OCI-LY1 (cell line): ENCODE measurements at regions not wholly inside any gene's neighbourhood (a gene's known extent, or its start where the extent isn't known, plus 50 kb on each side); places are given as distances from the start of the nearest gene placed in this dataset.
"Not testable (repeated sequence)": the region's sequence is repeated elsewhere in the genome, so short reads cannot be mapped to it uniquely, and the experiment has no call there.

Source experiments
- H2AFZ ChIP-seq: fragments of 200-600 bp; sonication (generic), shearing (Covaris generic); 2 replicates; pipeline ENCODE4 v1.6.0; 2014; ENCODE audit warnings: antibody characterized with exemption, mild to moderate bottlenecking, low read length
- H3F3A ChIP-seq: fragments of 200-600 bp; sonication (generic), shearing (Covaris generic); 2 replicates; pipeline ENCODE4 v1.6.0; 2014; ENCODE audit warnings: mild to moderate bottlenecking, antibody characterized with exemption, low read length, moderate library complexity; ENCODE audit not compliant: insufficient read depth
- H3K27ac ChIP-seq: fragments of 200-600 bp; sonication (generic); 2 replicates; pipeline ENCODE4 v1.5.1; 2014; ENCODE audit warnings: low read length, mixed run types, mild to moderate bottlenecking, low read depth; ENCODE audit not compliant: poor library complexity, severe bottlenecking
- H3K27me3 ChIP-seq: fragments of 200-600 bp; sonication (generic); 2 replicates; pipeline ENCODE4 v1.6.0; 2014; ENCODE audit warnings: antibody characterized with exemption, mild to moderate bottlenecking, low read length, moderate library complexity; ENCODE audit not compliant: insufficient read depth
- H3K36me3 ChIP-seq: fragments of 200-600 bp; sonication (generic); 2 replicates; pipeline ENCODE4 v1.6.1; 2014; ENCODE audit warnings: mild to moderate bottlenecking, antibody characterized with exemption, low read length, moderate library complexity, mixed read lengths; ENCODE audit not compliant: insufficient read depth
- H3K4me1 ChIP-seq: fragments of 200-600 bp; sonication (generic); 2 replicates; pipeline ENCODE4 v1.5.1; 2014; ENCODE audit warnings: mild to moderate bottlenecking, low read length, moderate library complexity; ENCODE audit not compliant: insufficient read depth, severe bottlenecking
- H3K4me2 ChIP-seq: fragments of 200-600 bp; sonication (generic), shearing (Covaris generic); 2 replicates; pipeline ENCODE4 v1.6.1; 2014; ENCODE audit warnings: low read length
- H3K4me3 ChIP-seq: fragments of 200-600 bp; sonication (generic); 2 replicates; pipeline ENCODE4 v1.5.1; 2014; ENCODE audit warnings: low read length, low read depth, mild to moderate bottlenecking, mixed read lengths; ENCODE audit not compliant: poor library complexity, severe bottlenecking
- H3K79me2 ChIP-seq: fragments of 200-600 bp; shearing (Covaris generic); 2 replicates; pipeline ENCODE4 v1.6.1; 2016; ENCODE audit warnings: mixed run types, low read length, mixed read lengths; ENCODE audit not compliant: insufficient read depth
- H3K9ac ChIP-seq: fragments of 200-600 bp; sonication (generic), shearing (Covaris generic); 2 replicates; pipeline ENCODE4 v1.6.1; 2014; ENCODE audit warnings: mild to moderate bottlenecking, low read length, mixed read lengths
- H3K9me2 ChIP-seq: fragments of 200-600 bp; sonication (generic), shearing (Covaris generic); 2 replicates; pipeline ENCODE4 v1.6.1; 2014; ENCODE audit warnings: low read depth, mild to moderate bottlenecking, low read length, mixed read lengths
- H3K9me3 ChIP-seq: fragments of 200-600 bp; shearing (Covaris generic); 2 replicates; pipeline ENCODE4 v1.6.1; 2014; ENCODE audit warnings: low read length, mixed read lengths
- H4K20me1 ChIP-seq: fragments of 200-600 bp; sonication (generic), shearing (Covaris generic); 2 replicates; pipeline ENCODE4 v1.6.0; 2016; ENCODE audit warnings: mild to moderate bottlenecking, low read length; ENCODE audit not compliant: insufficient read depth
- CTCF ChIP-seq: fragments of 200-600 bp; sonication (generic), shearing (Covaris generic); IDR thresholded peaks from 2 replicates; pipeline ENCODE4 v1.5.1; 2017; ENCODE audit warnings: mild to moderate bottlenecking, antibody characterized with exemption, low read length, moderate library complexity, mixed read lengths
- EZH2 ChIP-seq: fragments of 200-600 bp; sonication (generic), shearing (Covaris generic); IDR thresholded peaks from 2 replicates; pipeline ENCODE4 v1.8.0; 2017; ENCODE audit warnings: borderline replicate concordance, mixed run types, mild to moderate bottlenecking, antibody characterized with exemption, low read length, moderate library complexity, mixed read lengths

- not testable (repeated sequence) for H3F3A ChIP-seq, H3K36me3 ChIP-seq, H4K20me1 ChIP-seq, H3K27me3 ChIP-seq, H3K9ac ChIP-seq, H2AFZ ChIP-seq, H3K9me2 ChIP-seq, H3K79me2 ChIP-seq, H3K4me3 ChIP-seq, H3K27ac ChIP-seq, H3K4me1 ChIP-seq, H3K9me3 ChIP-seq, H3K4me2 ChIP-seq
Observed at GRCh38 chr1:25171013-25171412, 61.3 kb downstream of the SYF2 start.

- Histone ChIP-seq H3K79me2 (no peaks in the 10 kb centered on the region), H4K20me1 (no peaks in the 10 kb centered on the region), H2AFZ (no peak overlapping the region), H3F3A (no peaks in the 10 kb centered on the region), H3K36me3 (no peaks in the 10 kb centered on the region), H3K27ac (no peak overlapping the region), H3K27me3 (0 out of 2 replicates have a peak, but pooled peaks cover 6% of the 10 kb centered on the region), H3K9me2 (no peaks in the 10 kb centered on the region), H3K4me2 (no peak overlapping the region), H3K9me3 (no peaks in the 10 kb centered on the region), H3K9ac (no peak overlapping the region), H3K4me1 (no peaks in the 10 kb centered on the region), H3K4me3 (no peak overlapping the region)
- TF ChIP-seq EZH2 (no peak), CTCF (no peak)
Observed at GRCh38 chr1:25170439-25170838, 61.9 kb downstream of the SYF2 start.

GRCh38 chr1:25169610-25170009, 62.7 kb downstream of the SYF2 start:
- no peak overlapping the region for H2AFZ ChIP-seq
- no peak overlapping the region for H3K9ac ChIP-seq
- no peaks in the 10 kb centered on the region for H4K20me1 ChIP-seq
- H3F3A ChIP-seq = no peaks in the 10 kb centered on the region
- TF ChIP-seq CTCF (no peak), EZH2 (no peak)
- H3K9me3 ChIP-seq = no peaks in the 10 kb centered on the region
- no peaks in the 10 kb centered on the region for H3K36me3 ChIP-seq
- H3K79me2 ChIP-seq = no peaks in the 10 kb centered on the region
- no peaks in the 10 kb centered on the region for H3K9me2 ChIP-seq
- H3K27me3 ChIP-seq = 0 out of 2 replicates have a peak, but pooled peaks cover 6% of the 10 kb centered on the region
- H3K4me2 ChIP-seq = no peak overlapping the region
- no peak overlapping the region for H3K27ac ChIP-seq
- H3K4me3 ChIP-seq = no peak overlapping the region
- H3K4me1 ChIP-seq = no peaks in the 10 kb centered on the region

GRCh38 chr1:25169168-25169567, 63.1 kb downstream of the SYF2 start:
- Histone ChIP-seq H3K9me3 (no peaks in the 10 kb centered on the region), H4K20me1 (no peaks in the 10 kb centered on the region), H3K4me1 (no peaks in the 10 kb centered on the region), H3K4me3 (no peak overlapping the region), H3K9ac (no peak overlapping the region), H3K36me3 (no peaks in the 10 kb centered on the region), H3K27me3 (peaks cover 6% of the 10 kb centered on the region; the same call in 1 of the 2 replicates), H3K79me2 (no peaks in the 10 kb centered on the region), H3K4me2 (no peak overlapping the region), H3K27ac (no peak overlapping the region), H2AFZ (no peak overlapping the region), H3K9me2 (no peaks in the 10 kb centered on the region), H3F3A (no peaks in the 10 kb centered on the region)
- TF ChIP-seq EZH2 (no peak), CTCF (no peak)
